MM.1S (cell line): ENCODE measurements at regions not wholly inside any gene's neighbourhood (a gene's known extent, or its start where the extent isn't known, plus 50 kb on each side); places are given as distances from the start of the nearest gene placed in this dataset.

ENCODE experiments used
- EZH2 ChIP-seq: fragments of 300-600 bp; sonication (generic); optimal IDR thresholded peaks from 2 replicates; pipeline ENCODE3; 2017; ENCODE audit warnings: low read depth, mild to moderate bottlenecking, antibody characterized with exemption, low read length, mixed read lengths
- TF ChIP-seq, protein P1 (sequence below): fragments of 300-600 bp; sonication (generic); IDR thresholded peaks from 2 replicates; pipeline ENCODE4 v1.5.1; 2016; ENCODE audit warnings: antibody characterized with exemption, low read length, mixed read lengths

DNA sequence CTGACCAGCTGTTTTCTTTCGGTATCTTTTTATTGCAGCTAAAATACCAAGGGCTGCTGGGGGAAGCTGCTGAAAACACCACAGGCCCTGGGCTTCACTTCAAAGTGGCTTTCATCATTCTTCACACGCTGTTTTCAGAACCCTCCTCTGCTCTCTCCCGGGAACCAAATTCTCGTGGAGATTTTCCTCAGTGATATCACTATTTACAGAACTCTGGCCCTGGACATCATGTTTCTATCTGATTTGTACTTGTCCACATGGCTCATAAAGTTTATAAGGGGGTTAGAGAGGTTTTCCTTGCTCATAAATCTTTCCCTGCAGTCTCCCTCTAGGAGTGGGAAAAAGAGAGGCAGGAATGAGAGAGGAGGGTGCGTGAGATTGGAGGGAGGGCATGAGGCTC, 177.4 kb upstream of the NPVF start:
- TF ChIP-seq, protein P1, sequence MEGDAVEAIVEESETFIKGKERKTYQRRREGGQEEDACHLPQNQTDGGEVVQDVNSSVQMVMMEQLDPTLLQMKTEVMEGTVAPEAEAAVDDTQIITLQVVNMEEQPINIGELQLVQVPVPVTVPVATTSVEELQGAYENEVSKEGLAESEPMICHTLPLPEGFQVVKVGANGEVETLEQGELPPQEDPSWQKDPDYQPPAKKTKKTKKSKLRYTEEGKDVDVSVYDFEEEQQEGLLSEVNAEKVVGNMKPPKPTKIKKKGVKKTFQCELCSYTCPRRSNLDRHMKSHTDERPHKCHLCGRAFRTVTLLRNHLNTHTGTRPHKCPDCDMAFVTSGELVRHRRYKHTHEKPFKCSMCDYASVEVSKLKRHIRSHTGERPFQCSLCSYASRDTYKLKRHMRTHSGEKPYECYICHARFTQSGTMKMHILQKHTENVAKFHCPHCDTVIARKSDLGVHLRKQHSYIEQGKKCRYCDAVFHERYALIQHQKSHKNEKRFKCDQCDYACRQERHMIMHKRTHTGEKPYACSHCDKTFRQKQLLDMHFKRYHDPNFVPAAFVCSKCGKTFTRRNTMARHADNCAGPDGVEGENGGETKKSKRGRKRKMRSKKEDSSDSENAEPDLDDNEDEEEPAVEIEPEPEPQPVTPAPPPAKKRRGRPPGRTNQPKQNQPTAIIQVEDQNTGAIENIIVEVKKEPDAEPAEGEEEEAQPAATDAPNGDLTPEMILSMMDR: no peak
- TF ChIP-seq EZH2: no peak
